Colonic mucosa (tissue), 4 donors: ENCODE measurements at regions not wholly inside any gene's neighbourhood (a gene's known extent, or its start where the extent isn't known, plus 50 kb on each side); places are given as distances from the start of the nearest gene placed in this dataset.

Experiments used
- DNase-seq: peaks from one replicate; pipeline ENCODE4 v3.0.0-alpha.2; 2020
- H3K27ac ChIP-seq: fragments of 200-600 bp; one replicate; pipeline ENCODE4 v1.8.0; 2021
- H3K27me3 ChIP-seq: fragments of 200-600 bp; one replicate; pipeline ENCODE4 v1.8.0; 2021
- H3K36me3 ChIP-seq: fragments of 200-600 bp; one replicate; pipeline ENCODE4 v1.8.0; 2021
- H3K4me1 ChIP-seq: fragments of 200-600 bp; one replicate; pipeline ENCODE4 v1.8.0; 2021; ENCODE audit warnings: mild to moderate bottlenecking
- H3K4me3 ChIP-seq: fragments of 200-600 bp; one replicate; pipeline ENCODE4 v1.8.0; 2021
- H3K9ac ChIP-seq, 2 donors: one replicate each; pipeline ENCODE4 v1.7.0; 2013; ENCODE audit warnings: control low read depth in 2 of 2, low read depth in 2 of 2, low read length in 2 of 2
- H3K9me3 ChIP-seq: fragments of 200-600 bp; one replicate; pipeline ENCODE4 v1.8.0; 2021
- CTCF ChIP-seq: fragments of 200-600 bp; IDR thresholded peaks from one replicate; pipeline ENCODE4 v1.8.0; 2022; ENCODE audit warnings: antibody characterized with exemption, mild to moderate bottlenecking
- intact Hi-C: fragments of 100-400 bp; cut with DNase I; formaldehyde crosslinking; loops from one replicate; pipeline ENCODE4 v1.14.1; 2022
- donor health status: healthy.
- donor health status: DM: no; HTN: no; CAD: no.
- donor health status: DM: no; HTN: no; CAD: no.

GRCh38 chr10:28967031-28967430 lies 289.7 kb downstream of the BAMBI start:
- Histone ChIP-seq H3K27me3 (no peaks in the 10 kb centered on the region), H3K4me3 (no peak overlapping the region), H3K27ac (no peak overlapping the region), H3K36me3 (no peaks in the 10 kb centered on the region), H3K9ac (no peak overlapping the region), H3K4me1 (no peaks in the 10 kb centered on the region), H3K9me3 (no peaks in the 10 kb centered on the region)
- DNase-seq, result no peak
- no peak for TF ChIP-seq CTCF
- intact Hi-C loops, result no loop called here

GRCh38 chr10:28969413-28969812 lies 292.1 kb downstream of the BAMBI start:
- DNase-seq, result no peak
- H3K4me1 ChIP-seq, result no peaks in the 10 kb centered on the region
- H3K9me3 ChIP-seq, result no peaks in the 10 kb centered on the region
- no peaks in the 10 kb centered on the region for H3K36me3 ChIP-seq
- intact Hi-C loops, result no loop called here
- no peaks in the 10 kb centered on the region for H3K27me3 ChIP-seq
- no peak for TF ChIP-seq CTCF
- H3K4me3 ChIP-seq, result no peak overlapping the region
- H3K9ac ChIP-seq, result no peak overlapping the region
- no peak overlapping the region for H3K27ac ChIP-seq

GRCh38 chr10:28970231-28970630 lies 292.9 kb downstream of the BAMBI start:
- TF ChIP-seq CTCF, result no peak
- DNase-seq, result no peak

GRCh38 chr10:28971255-28971654 lies 293.9 kb downstream of the BAMBI start:
- TF ChIP-seq CTCF, result no peak
- no peak overlapping the region for H3K27ac ChIP-seq
- intact Hi-C loops, result no loop called here

More at GRCh38 chr10:28970231-28970630, 292.9 kb downstream of the BAMBI start:
- no peak overlapping the region for H3K9ac ChIP-seq
- no peaks in the 10 kb centered on the region for H3K36me3 ChIP-seq
- intact Hi-C loops, result no loop called here
- H3K27ac ChIP-seq, result no peak overlapping the region
- no peaks in the 10 kb centered on the region for H3K9me3 ChIP-seq
- no peaks in the 10 kb centered on the region for H3K27me3 ChIP-seq
- no peak overlapping the region for H3K4me3 ChIP-seq
- H3K4me1 ChIP-seq, result no peaks in the 10 kb centered on the region

GRCh38 chr10:28971764-28972163 lies 294.4 kb downstream of the BAMBI start:
- no peak for TF ChIP-seq CTCF
- Histone ChIP-seq H3K36me3 (no peaks in the 10 kb centered on the region), H3K4me3 (no peak overlapping the region), H3K9ac (no peak overlapping the region), H3K9me3 (no peaks in the 10 kb centered on the region), H3K27me3 (no peaks in the 10 kb centered on the region), H3K27ac (no peak overlapping the region), H3K4me1 (no peaks in the 10 kb centered on the region)
- DNase-seq, result no peak
- intact Hi-C loops, result no loop called here

More at GRCh38 chr10:28971255-28971654, 293.9 kb downstream of the BAMBI start:
- Histone ChIP-seq H3K4me3 (no peak overlapping the region), H3K36me3 (no peaks in the 10 kb centered on the region), H3K9ac (no peak overlapping the region), H3K9me3 (no peaks in the 10 kb centered on the region), H3K27me3 (no peaks in the 10 kb centered on the region), H3K4me1 (no peaks in the 10 kb centered on the region)
- DNase-seq, result no peak
